ENCODE measurements at regions not wholly inside any gene's neighbourhood (a gene's known extent, or its start where the extent isn't known, plus 50 kb on each side); places are given as distances from the start of the nearest gene placed in this dataset.

- Histone ChIP-seq H3K4me3 (ENCODE audit: low read length) (no peak overlapping the region), H3K79me2 (ENCODE audit: control insufficient read depth, low read length) (no peaks in the 10 kb centered on the region), H3K9me3 (ENCODE audit: control insufficient read depth, insufficient read depth, low read length) (no peaks in the 10 kb centered on the region; the same call in 1 of the 2 replicates), H3K9me2 (replicated peaks; ENCODE audit: control insufficient read depth, low read length) (no peaks in the 10 kb centered on the region), H3K4me1 (ENCODE audit: control insufficient read depth, low read length) (no peaks in the 10 kb centered on the region), H3K27ac (ENCODE audit: low read depth, low read length) (no peak overlapping the region), H4K20me1 (ENCODE audit: control insufficient read depth, insufficient read depth, low read depth, low read length) (no peaks in the 10 kb centered on the region), H3K36me3 (ENCODE audit: control insufficient read depth, low read length) (no peaks in the 10 kb centered on the region), H3F3A (ENCODE audit: control insufficient read depth, insufficient read depth) (no peaks in the 10 kb centered on the region), H3K27me3 (ENCODE audit: control insufficient read depth, low read length) (no peaks in the 10 kb centered on the region), H3K4me2 (ENCODE audit: low read length) (no peak overlapping the region)
- TF ChIP-seq CTCF (IDR thresholded peaks at IDR 0.05; ENCODE audit: low read depth, low read length, poor library complexity, severe bottlenecking) (no peak), EZH2phosphoT487 (IDR thresholded peaks at IDR 0.05; ENCODE audit: borderline replicate concordance, low read length) (no peak)
Measured at GRCh38 chr15:96177279-96177678, 153.2 kb upstream of the NR2F2 start.

GRCh38 chr15:96180087-96180748, 150.3 kb upstream of the NR2F2 start:
- Histone ChIP-seq H3K27me3 (ENCODE audit: control insufficient read depth, low read length) (no peaks in the 10 kb centered on the region), H3K36me3 (ENCODE audit: control insufficient read depth, low read length) (no peaks in the 10 kb centered on the region), H3K9me3 (ENCODE audit: control insufficient read depth, insufficient read depth, low read length) (no peaks in the 10 kb centered on the region; the same call in 1 of the 2 replicates), H3K4me3 (ENCODE audit: low read length) (no peak overlapping the region), H3K4me2 (ENCODE audit: low read length) (no peak overlapping the region), H3K4me1 (ENCODE audit: control insufficient read depth, low read length) (no peaks in the 10 kb centered on the region), H3F3A (ENCODE audit: control insufficient read depth, insufficient read depth) (no peaks in the 10 kb centered on the region), H3K9me2 (replicated peaks; ENCODE audit: control insufficient read depth, low read length) (no peaks in the 10 kb centered on the region), H3K79me2 (ENCODE audit: control insufficient read depth, low read length) (no peaks in the 10 kb centered on the region), H3K27ac (ENCODE audit: low read depth, low read length) (no peak overlapping the region), H4K20me1 (ENCODE audit: control insufficient read depth, insufficient read depth, low read depth, low read length) (no peaks in the 10 kb centered on the region)
- no peak for TF ChIP-seq CTCF (IDR thresholded peaks at IDR 0.05; ENCODE audit: low read depth, low read length, poor library complexity, severe bottlenecking)

GRCh38 chr15:96181217-96181616, 149.3 kb upstream of the NR2F2 start:
- Histone ChIP-seq H3K4me3 (ENCODE audit: low read length) (no peak overlapping the region), H3K27ac (ENCODE audit: low read depth, low read length) (no peak overlapping the region), H3K79me2 (ENCODE audit: control insufficient read depth, low read length) (no peaks in the 10 kb centered on the region), H3K9me2 (replicated peaks; ENCODE audit: control insufficient read depth, low read length) (no peaks in the 10 kb centered on the region), H3K27me3 (ENCODE audit: control insufficient read depth, low read length) (no peaks in the 10 kb centered on the region), H3K36me3 (ENCODE audit: control insufficient read depth, low read length) (no peaks in the 10 kb centered on the region), H4K20me1 (ENCODE audit: control insufficient read depth, insufficient read depth, low read depth, low read length) (no peaks in the 10 kb centered on the region), H3F3A (ENCODE audit: control insufficient read depth, insufficient read depth) (no peaks in the 10 kb centered on the region), H3K4me1 (ENCODE audit: control insufficient read depth, low read length) (no peaks in the 10 kb centered on the region), H3K4me2 (ENCODE audit: low read length) (no peak overlapping the region), H3K9me3 (ENCODE audit: control insufficient read depth, insufficient read depth, low read length) (no peaks in the 10 kb centered on the region; the same call in 1 of the 2 replicates)
- TF ChIP-seq CTCF (IDR thresholded peaks at IDR 0.05; ENCODE audit: low read depth, low read length, poor library complexity, severe bottlenecking) (no peak), EZH2phosphoT487 (IDR thresholded peaks at IDR 0.05; ENCODE audit: borderline replicate concordance, low read length) (no peak)

Data from DOHH2 (cell line).